ENCODE measurements at regions not wholly inside any gene's neighbourhood (a gene's known extent, or its start where the extent isn't known, plus 50 kb on each side); places are given as distances from the start of the nearest gene placed in this dataset.

DNA sequence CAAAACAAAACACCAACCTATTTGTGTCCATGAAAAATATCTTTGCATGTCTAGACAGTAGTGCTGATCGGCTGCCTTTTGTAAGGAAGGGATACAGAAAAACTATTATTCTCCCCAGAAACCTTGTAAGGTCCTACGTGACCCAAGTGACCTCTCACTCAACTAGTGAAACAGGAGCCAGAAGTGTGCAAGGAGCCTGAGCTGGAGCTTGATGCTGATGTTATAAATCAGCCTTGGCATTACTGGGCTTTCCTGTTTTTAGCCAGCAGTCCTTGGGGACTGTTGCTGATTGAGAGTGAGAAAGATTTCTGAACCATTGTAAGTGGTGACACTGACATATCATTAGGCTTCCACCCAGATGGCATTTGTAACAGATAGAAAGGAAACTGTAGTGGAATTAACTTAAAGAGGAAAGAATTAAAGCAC, 100.8 kb upstream of the LIMCH1 start:
- TF ChIP-seq POLR2A (IDR thresholded peaks at IDR 0.05; ENCODE audit: control extremely low read depth in 1 of 2, low read depth in 2 of 2, low read length in 2 of 2), result no peak
- TF ChIP-seq EZH2 (IDR thresholded peaks at IDR 0.05; ENCODE audit: low read depth, low read length, severe bottlenecking), result no peak
- TF ChIP-seq CTCF (IDR thresholded peaks at IDR 0.05; ENCODE audit: control extremely low read depth in 1 of 3, insufficient read depth in 1 of 3, low read depth in 1 of 3, low read length in 3 of 3), result no peak
- TF ChIP-seq BCL11A (IDR thresholded peaks at IDR 0.05; ENCODE audit: low read depth in 2 of 2, low read length in 2 of 2), result no peak
- TF ChIP-seq KDM5A (IDR thresholded peaks at IDR 0.05; ENCODE audit: low read length), result no peak
- TF ChIP-seq CBX5 (IDR thresholded peaks at IDR 0.05; ENCODE audit: low read depth, low read length), result no peak
- no peak for TF ChIP-seq ASH2L (IDR thresholded peaks at IDR 0.05; ENCODE audit: low read length)
- TF ChIP-seq, protein P1, sequence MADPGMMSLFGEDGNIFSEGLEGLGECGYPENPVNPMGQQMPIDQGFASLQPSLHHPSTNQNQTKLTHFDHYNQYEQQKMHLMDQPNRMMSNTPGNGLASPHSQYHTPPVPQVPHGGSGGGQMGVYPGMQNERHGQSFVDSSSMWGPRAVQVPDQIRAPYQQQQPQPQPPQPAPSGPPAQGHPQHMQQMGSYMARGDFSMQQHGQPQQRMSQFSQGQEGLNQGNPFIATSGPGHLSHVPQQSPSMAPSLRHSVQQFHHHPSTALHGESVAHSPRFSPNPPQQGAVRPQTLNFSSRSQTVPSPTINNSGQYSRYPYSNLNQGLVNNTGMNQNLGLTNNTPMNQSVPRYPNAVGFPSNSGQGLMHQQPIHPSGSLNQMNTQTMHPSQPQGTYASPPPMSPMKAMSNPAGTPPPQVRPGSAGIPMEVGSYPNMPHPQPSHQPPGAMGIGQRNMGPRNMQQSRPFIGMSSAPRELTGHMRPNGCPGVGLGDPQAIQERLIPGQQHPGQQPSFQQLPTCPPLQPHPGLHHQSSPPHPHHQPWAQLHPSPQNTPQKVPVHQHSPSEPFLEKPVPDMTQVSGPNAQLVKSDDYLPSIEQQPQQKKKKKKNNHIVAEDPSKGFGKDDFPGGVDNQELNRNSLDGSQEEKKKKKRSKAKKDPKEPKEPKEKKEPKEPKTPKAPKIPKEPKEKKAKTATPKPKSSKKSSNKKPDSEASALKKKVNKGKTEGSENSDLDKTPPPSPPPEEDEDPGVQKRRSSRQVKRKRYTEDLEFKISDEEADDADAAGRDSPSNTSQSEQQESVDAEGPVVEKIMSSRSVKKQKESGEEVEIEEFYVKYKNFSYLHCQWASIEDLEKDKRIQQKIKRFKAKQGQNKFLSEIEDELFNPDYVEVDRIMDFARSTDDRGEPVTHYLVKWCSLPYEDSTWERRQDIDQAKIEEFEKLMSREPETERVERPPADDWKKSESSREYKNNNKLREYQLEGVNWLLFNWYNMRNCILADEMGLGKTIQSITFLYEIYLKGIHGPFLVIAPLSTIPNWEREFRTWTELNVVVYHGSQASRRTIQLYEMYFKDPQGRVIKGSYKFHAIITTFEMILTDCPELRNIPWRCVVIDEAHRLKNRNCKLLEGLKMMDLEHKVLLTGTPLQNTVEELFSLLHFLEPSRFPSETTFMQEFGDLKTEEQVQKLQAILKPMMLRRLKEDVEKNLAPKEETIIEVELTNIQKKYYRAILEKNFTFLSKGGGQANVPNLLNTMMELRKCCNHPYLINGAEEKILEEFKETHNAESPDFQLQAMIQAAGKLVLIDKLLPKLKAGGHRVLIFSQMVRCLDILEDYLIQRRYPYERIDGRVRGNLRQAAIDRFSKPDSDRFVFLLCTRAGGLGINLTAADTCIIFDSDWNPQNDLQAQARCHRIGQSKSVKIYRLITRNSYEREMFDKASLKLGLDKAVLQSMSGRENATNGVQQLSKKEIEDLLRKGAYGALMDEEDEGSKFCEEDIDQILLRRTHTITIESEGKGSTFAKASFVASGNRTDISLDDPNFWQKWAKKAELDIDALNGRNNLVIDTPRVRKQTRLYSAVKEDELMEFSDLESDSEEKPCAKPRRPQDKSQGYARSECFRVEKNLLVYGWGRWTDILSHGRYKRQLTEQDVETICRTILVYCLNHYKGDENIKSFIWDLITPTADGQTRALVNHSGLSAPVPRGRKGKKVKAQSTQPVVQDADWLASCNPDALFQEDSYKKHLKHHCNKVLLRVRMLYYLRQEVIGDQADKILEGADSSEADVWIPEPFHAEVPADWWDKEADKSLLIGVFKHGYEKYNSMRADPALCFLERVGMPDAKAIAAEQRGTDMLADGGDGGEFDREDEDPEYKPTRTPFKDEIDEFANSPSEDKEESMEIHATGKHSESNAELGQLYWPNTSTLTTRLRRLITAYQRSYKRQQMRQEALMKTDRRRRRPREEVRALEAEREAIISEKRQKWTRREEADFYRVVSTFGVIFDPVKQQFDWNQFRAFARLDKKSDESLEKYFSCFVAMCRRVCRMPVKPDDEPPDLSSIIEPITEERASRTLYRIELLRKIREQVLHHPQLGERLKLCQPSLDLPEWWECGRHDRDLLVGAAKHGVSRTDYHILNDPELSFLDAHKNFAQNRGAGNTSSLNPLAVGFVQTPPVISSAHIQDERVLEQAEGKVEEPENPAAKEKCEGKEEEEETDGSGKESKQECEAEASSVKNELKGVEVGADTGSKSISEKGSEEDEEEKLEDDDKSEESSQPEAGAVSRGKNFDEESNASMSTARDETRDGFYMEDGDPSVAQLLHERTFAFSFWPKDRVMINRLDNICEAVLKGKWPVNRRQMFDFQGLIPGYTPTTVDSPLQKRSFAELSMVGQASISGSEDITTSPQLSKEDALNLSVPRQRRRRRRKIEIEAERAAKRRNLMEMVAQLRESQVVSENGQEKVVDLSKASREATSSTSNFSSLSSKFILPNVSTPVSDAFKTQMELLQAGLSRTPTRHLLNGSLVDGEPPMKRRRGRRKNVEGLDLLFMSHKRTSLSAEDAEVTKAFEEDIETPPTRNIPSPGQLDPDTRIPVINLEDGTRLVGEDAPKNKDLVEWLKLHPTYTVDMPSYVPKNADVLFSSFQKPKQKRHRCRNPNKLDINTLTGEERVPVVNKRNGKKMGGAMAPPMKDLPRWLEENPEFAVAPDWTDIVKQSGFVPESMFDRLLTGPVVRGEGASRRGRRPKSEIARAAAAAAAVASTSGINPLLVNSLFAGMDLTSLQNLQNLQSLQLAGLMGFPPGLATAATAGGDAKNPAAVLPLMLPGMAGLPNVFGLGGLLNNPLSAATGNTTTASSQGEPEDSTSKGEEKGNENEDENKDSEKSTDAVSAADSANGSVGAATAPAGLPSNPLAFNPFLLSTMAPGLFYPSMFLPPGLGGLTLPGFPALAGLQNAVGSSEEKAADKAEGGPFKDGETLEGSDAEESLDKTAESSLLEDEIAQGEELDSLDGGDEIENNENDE (IDR thresholded peaks at IDR 0.05; ENCODE audit: insufficient replicate concordance, low read length), result no peak
